ENCODE measurements at regions not wholly inside any gene's neighbourhood (a gene's known extent, or its start where the extent isn't known, plus 50 kb on each side); places are given as distances from the start of the nearest gene placed in this dataset.

DNA sequence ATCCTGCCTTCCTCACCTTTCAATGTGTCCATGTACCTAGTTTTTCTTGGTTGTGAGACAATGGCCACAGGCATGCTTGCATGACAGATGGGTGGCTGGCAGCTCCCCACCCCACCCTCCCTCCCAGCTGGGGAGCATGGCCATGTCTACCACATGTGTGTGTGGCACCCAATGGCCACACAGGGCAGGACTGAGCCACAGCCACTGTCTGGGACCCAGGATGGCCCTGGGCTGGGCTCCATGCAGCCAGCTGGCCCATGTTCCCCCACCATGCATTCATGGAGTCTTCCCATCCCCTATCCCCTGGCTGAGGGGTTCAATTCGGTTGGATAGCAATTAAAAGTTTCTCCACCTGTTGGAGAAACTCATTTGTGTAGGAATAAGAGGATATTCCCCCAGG is 566.0 kb upstream of the USP15 start:
- no peak overlapping the region for H3K4me3 Mint-ChIP-seq
- no peaks in the 10 kb centered on the region for H3K4me1 Mint-ChIP-seq (ENCODE audit: low read depth)
- no peaks in the 10 kb centered on the region for H3K36me3 Mint-ChIP-seq (ENCODE audit: low read depth)
- H3K27me3 Mint-ChIP-seq: no peaks in the 10 kb centered on the region
- peaks cover 19% of the 10 kb centered on the region for H3K9me3 Mint-ChIP-seq
- H3K27ac Mint-ChIP-seq: no peak overlapping the region

DNA sequence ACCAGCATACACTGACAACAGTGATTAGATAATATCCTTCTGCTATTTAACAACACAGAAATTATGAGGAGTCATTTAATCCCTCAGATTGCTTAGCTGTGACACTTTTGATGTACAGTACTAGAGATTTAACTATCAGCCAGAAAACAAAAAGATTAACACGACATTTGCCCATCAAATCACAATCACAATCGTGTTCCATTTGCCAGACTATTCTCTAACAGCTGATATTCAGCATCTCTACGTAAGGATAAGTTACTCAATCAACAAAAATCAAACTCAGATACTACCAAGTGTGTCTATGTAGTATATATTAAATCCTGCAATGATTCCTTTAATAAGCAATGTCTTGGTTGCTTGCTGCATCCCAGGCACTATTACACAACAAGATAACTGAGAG is 558.7 kb upstream of the USP15 start:
- H3K4me1 Mint-ChIP-seq (ENCODE audit: low read depth): no peaks in the 10 kb centered on the region
- H3K4me3 Mint-ChIP-seq: no peak overlapping the region
- peaks cover 7% of the 10 kb centered on the region for H3K9me3 Mint-ChIP-seq
- no peak overlapping the region for H3K27ac Mint-ChIP-seq
- no peaks in the 10 kb centered on the region for H3K27me3 Mint-ChIP-seq
- no peaks in the 10 kb centered on the region for H3K36me3 Mint-ChIP-seq (ENCODE audit: low read depth)

DNA sequence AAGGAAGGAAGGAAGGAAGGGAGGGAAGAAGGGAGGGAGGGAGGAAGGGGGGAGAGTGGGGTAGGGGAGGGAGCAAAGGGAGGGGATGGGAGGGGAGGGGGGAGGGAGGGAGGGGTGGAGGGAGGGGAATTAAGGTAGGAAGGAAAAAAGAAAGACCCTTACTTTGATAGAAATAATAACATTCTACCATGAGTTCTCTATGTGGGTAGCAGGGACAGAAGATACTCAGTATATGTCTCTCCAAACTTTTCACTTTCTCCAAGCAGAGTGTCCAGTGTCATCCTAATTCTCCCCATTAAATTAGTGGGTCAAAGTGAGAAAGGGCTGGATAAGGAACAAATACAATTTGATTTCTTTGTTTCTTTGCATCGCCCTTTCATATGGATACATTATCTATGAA is 553.4 kb upstream of the USP15 start:
- H3K36me3 Mint-ChIP-seq (ENCODE audit: low read depth): no peaks in the 10 kb centered on the region
- H3K9me3 Mint-ChIP-seq: no peaks in the 10 kb centered on the region
- H3K4me3 Mint-ChIP-seq: no peak overlapping the region
- H3K27me3 Mint-ChIP-seq: no peaks in the 10 kb centered on the region
- H3K4me1 Mint-ChIP-seq (ENCODE audit: low read depth): no peaks in the 10 kb centered on the region
- no peak overlapping the region for H3K27ac Mint-ChIP-seq

DNA sequence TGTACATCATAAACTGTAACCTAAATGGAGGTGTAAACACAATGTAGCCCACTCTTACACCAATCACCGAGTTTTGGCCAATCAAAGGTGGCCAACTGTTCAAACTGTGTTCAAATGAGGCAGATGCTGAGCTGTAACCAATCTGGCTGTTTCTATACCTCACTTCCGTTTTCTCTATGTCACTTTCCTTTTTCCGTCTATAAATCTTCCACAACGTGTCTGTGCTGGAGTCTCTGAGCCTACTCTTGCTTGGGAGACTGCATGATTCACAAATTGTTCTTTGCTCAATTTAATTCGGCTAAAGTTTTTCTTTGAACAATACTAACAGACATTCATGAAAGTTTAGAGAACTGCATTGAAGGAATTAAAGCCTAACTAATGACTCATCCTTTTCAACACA is 547.1 kb upstream of the USP15 start:
- no peaks in the 10 kb centered on the region for H3K27me3 Mint-ChIP-seq
- no peaks in the 10 kb centered on the region for H3K36me3 Mint-ChIP-seq (ENCODE audit: low read depth)
- no peaks in the 10 kb centered on the region for H3K9me3 Mint-ChIP-seq
- H3K27ac Mint-ChIP-seq: no peak overlapping the region
- H3K4me3 Mint-ChIP-seq: no peak overlapping the region
- H3K4me1 Mint-ChIP-seq (ENCODE audit: low read depth): no peaks in the 10 kb centered on the region

DNA sequence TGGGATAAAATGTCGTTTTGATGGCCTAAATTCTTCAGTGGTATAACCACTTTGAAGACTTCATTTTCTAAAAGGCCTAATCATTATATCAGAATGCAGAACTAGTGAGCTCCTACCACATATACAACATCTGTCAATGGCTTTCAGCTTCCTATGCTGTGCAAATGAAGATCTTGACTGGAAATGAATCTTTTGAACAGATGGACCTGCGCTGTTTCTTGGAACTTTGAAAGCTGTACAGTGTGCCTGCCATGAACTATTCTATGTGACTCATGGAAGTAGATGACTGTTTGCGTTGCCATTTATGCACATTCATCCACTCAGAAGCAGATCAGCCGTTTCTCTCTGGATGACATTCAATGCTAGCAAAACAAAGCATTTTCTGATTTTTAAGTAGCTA is 542.2 kb upstream of the USP15 start:
- Mint-ChIP-seq H3K9me3 (peaks cover 8% of the 10 kb centered on the region), H3K36me3 (ENCODE audit: low read depth) (no peaks in the 10 kb centered on the region), H3K4me3 (no peak overlapping the region), H3K27ac (no peak overlapping the region), H3K4me1 (ENCODE audit: low read depth) (no peaks in the 10 kb centered on the region), H3K27me3 (no peaks in the 10 kb centered on the region)

DNA sequence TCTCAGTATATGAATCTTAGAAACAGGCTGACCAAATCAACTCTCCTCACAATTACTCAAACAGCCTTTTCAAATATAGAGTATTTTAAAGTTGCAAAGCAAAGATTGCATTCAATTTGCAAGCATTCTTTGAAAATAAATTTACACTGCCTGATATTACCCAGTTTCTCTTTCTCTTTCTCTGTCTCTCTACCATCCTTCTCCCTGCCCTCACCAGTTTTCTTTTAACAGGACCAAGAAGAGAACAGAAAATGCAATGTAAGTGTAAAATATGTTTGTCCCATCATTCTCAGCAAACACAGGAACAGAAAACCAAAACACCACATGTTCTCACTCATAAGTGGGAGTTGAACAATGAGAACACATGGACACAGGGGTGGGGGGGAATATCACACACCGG is 520.3 kb upstream of the USP15 start:
- Mint-ChIP-seq H3K4me3 (no peak overlapping the region), H3K4me1 (ENCODE audit: low read depth) (no peaks in the 10 kb centered on the region), H3K27ac (no peak overlapping the region), H3K9me3 (peaks cover under 1% of the 10 kb centered on the region), H3K27me3 (no peaks in the 10 kb centered on the region), H3K36me3 (ENCODE audit: low read depth) (no peaks in the 10 kb centered on the region)

DNA sequence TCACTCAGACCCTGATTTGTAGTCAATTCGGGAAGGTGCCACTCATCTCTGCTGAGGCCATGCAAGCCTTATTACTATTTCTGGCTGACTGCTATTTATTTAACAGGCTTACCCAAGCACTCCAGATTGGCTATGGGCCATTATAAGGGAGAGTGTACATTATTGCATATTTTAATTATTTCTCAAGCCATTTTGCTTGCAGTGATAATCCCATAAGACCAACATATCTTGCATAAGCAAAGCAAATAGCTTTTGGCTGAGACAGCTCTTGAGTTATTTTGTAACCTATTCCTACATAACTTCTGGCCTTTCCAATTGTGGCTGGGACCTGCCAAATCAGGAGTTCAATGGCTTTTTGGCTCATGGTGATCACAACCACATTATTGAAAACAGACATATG is 509.6 kb upstream of the USP15 start:
- H3K36me3 Mint-ChIP-seq (ENCODE audit: low read depth): no peaks in the 10 kb centered on the region
- H3K4me3 Mint-ChIP-seq: no peak overlapping the region
- H3K27ac Mint-ChIP-seq: no peak overlapping the region
- no peaks in the 10 kb centered on the region for H3K27me3 Mint-ChIP-seq
- H3K4me1 Mint-ChIP-seq (ENCODE audit: low read depth): no peaks in the 10 kb centered on the region
- H3K9me3 Mint-ChIP-seq: no peaks in the 10 kb centered on the region

DNA sequence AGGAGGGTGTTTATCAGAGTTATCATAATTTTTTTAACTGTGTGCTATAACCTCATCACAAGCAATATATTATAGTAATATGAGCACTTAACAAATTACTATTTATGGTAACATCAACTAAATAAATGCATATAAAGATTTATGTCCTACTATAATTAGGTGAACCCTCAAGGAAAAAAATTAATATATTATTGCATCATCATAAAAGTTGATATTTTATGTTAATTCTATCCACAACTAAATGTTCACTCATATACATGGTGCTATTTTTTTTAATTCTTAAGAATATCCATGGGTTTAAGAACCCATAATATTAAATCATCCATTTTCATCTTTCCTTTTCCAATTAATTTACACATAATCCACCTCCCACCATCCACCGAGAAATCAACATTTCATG is 506.0 kb upstream of the USP15 start:
- no peaks in the 10 kb centered on the region for H3K4me1 Mint-ChIP-seq (ENCODE audit: low read depth)
- H3K27ac Mint-ChIP-seq: no peak overlapping the region
- H3K9me3 Mint-ChIP-seq: peaks cover 4% of the 10 kb centered on the region
- no peaks in the 10 kb centered on the region for H3K27me3 Mint-ChIP-seq
- H3K36me3 Mint-ChIP-seq (ENCODE audit: low read depth): no peaks in the 10 kb centered on the region
- no peak overlapping the region for H3K4me3 Mint-ChIP-seq

DNA sequence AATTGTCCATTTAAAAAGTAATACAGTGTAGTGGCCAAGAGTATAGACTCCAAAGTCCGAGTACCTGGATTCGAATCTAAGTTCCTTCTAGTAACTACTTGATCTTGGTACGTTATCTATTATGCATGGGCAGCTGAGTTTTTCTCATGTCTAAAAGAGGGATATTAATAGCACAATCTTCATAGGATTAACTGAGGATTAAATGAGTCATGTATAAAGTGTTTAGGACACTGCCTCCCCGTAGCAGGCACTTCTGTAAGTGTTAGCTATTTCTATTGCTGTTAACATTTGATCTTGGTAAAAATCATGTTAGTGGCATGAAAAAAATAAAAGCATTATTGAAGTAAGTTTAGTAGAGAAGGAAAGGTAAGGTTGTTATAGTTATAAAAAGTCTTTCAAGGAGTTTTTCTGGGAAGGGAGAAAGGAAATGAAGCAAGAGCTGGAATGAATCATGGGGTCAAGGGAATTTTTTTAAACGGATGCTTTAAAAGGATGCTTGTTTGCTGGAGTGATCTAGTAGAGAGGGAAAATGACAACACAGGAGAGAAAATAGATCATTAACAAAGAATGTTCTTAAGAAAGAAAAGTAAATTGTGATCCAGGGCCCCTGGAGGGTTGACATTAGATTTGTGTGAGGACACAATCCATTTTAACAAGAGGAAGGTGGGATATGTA is 502.2 kb upstream of the USP15 start:
- Mint-ChIP-seq H3K9me3 (peaks cover 4% of the 10 kb centered on the region), H3K27me3 (no peaks in the 10 kb centered on the region), H3K27ac (no peak overlapping the region), H3K4me1 (ENCODE audit: low read depth) (no peaks in the 10 kb centered on the region), H3K4me3 (no peak overlapping the region), H3K36me3 (ENCODE audit: low read depth) (no peaks in the 10 kb centered on the region)

DNA sequence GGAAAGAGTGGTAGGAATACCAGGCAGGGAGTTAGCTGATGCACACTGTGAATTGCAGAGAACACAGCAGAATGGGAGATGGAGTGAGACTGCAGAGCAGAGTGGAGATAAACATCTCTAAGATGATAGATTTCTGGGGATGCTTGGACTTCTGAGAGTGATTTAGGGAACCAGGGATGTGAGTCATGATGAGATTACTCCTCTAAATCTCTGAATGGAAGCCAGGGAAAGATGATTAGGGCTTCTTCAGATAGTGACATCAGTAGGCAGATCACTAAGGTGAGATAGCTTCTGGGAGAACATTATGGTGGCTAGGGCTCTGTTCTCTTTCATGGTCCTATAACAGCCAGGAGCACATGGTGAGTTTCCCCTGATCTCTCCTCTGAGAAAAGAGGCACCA is 501.5 kb upstream of the USP15 start:
- H3K9me3 Mint-ChIP-seq: peaks cover 4% of the 10 kb centered on the region
- H3K36me3 Mint-ChIP-seq (ENCODE audit: low read depth): no peaks in the 10 kb centered on the region
- no peaks in the 10 kb centered on the region for H3K27me3 Mint-ChIP-seq

DNA sequence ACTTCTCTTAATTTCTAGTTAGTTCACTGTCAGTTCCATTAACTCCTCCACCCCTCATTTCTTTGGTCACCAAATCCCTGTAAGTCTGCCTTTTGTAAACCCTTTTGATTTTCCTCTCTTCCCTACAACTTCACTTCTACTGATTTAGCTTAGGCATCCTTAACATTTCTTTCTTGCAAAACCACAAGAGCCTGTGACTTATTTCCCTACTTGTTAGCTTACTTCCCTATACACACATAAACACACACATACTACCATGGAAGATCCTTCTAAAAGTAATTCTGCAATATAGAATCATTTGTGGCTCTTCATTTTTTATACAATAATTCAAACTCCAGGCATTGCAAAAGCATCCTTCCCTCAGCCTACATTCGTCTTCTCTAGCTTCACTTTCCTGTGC is 494.3 kb upstream of the USP15 start:
- Mint-ChIP-seq H3K36me3 (ENCODE audit: low read depth) (no peaks in the 10 kb centered on the region), H3K27me3 (no peaks in the 10 kb centered on the region), H3K27ac (no peak overlapping the region), H3K4me3 (no peak overlapping the region), H3K9me3 (peaks cover 12% of the 10 kb centered on the region), H3K4me1 (ENCODE audit: low read depth) (no peaks in the 10 kb centered on the region)

More for the DNA sequence above, 501.5 kb upstream of the USP15 start:
- H3K4me3 Mint-ChIP-seq: no peak overlapping the region
- H3K27ac Mint-ChIP-seq: no peak overlapping the region
- no peaks in the 10 kb centered on the region for H3K4me1 Mint-ChIP-seq (ENCODE audit: low read depth)

DNA sequence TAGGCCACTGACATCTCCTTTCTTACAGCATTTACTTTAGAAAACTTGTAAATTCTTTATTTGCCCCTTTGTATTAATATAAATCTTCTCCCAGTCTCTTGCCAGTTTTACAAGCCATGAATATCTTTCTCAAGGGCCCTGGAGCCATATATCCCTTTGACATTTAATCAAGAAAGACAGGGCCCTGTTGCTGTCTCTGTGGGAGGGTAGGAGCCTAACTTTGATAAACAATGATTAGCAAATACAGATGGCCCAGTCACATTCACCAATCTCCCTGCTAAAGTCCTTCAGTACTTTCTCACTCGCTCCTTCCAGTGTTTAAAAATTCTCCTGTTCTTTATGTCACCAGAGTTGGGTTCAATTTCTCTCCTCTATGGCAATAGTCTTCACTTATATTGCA is 479.8 kb upstream of the USP15 start:
- Mint-ChIP-seq H3K4me1 (ENCODE audit: low read depth) (no peaks in the 10 kb centered on the region), H3K27me3 (no peaks in the 10 kb centered on the region), H3K27ac (no peak overlapping the region), H3K4me3 (no peak overlapping the region), H3K9me3 (no peaks in the 10 kb centered on the region), H3K36me3 (ENCODE audit: low read depth) (no peaks in the 10 kb centered on the region)

DNA sequence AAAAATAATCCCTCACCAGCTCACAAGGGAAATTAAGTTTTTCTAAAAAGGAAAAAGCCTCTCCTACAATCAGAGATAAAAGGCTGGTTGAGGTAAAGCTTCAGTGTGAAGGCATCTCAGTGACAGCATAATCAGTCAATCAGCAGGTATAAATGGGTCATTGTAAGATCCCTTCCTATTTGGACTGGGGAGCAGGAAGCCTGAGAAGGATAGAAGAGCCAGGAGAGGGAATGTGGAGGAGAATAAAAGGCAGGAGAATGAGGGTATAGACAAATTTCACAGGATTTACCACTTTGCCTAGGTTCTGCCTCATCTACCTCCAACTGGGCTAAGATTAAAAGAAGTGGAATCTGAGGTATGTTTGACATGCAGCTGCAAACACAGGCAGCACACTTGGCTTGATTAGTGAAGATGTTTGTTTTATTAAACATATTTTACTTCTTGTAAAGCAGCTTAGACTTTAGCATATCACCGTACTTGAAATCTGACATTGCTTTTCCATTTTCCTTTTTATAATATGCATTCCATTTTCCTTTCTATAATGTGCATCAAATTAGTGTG is 479.1 kb upstream of the USP15 start:
- H3K9me3 Mint-ChIP-seq: no peaks in the 10 kb centered on the region
- no peaks in the 10 kb centered on the region for H3K4me1 Mint-ChIP-seq (ENCODE audit: low read depth)
- H3K36me3 Mint-ChIP-seq (ENCODE audit: low read depth): no peaks in the 10 kb centered on the region
- no peaks in the 10 kb centered on the region for H3K27me3 Mint-ChIP-seq
- no peak overlapping the region for H3K27ac Mint-ChIP-seq
- no peak overlapping the region for H3K4me3 Mint-ChIP-seq

DNA sequence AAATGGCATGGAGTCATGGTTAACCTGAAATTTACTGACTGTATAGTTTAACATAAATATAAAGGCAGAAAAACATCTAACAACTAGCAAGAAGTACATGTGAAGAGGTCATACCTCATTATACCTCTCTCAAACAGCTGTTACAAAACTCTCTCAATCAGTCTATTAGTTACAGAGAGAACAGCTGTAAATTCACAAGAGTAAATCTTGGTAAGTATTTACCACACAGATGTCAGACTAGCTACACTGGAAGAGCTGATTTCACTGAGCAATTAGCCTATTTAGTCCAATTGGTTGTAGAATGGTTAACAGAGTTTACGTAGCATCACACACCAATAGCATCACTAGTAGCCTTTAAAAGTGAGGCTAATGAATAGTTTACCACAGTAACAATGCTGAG is 463.4 kb upstream of the USP15 start:
- no peaks in the 10 kb centered on the region for H3K27me3 Mint-ChIP-seq
- no peak overlapping the region for H3K27ac Mint-ChIP-seq
- H3K4me1 Mint-ChIP-seq (ENCODE audit: low read depth): no peaks in the 10 kb centered on the region
- no peaks in the 10 kb centered on the region for H3K36me3 Mint-ChIP-seq (ENCODE audit: low read depth)
- H3K9me3 Mint-ChIP-seq: peaks cover 11% of the 10 kb centered on the region
- no peak overlapping the region for H3K4me3 Mint-ChIP-seq

DNA sequence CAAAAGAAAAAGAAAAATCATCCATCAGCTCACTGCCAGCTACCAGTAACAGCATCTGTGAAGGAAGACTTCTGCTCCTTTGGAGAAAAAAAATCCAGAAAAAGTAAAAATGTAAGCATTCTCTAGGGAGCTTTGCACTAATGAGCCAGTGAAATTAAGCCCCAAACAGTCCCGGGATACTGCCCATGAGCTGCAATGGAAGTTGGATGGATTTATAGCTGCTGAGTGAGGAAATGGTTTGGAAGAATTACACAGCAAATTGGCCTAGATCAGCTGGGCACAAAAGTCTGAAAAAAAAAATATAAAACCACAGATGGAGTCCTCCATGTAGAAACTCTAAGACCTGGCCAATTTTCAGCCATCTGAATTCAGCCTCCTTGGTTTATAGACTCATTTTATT is 462.9 kb upstream of the USP15 start:
- H3K4me3 Mint-ChIP-seq: no peak overlapping the region
- H3K27ac Mint-ChIP-seq: no peak overlapping the region
- peaks cover 9% of the 10 kb centered on the region for H3K9me3 Mint-ChIP-seq
- H3K36me3 Mint-ChIP-seq (ENCODE audit: low read depth): no peaks in the 10 kb centered on the region
- no peaks in the 10 kb centered on the region for H3K4me1 Mint-ChIP-seq (ENCODE audit: low read depth)
- no peaks in the 10 kb centered on the region for H3K27me3 Mint-ChIP-seq

DNA sequence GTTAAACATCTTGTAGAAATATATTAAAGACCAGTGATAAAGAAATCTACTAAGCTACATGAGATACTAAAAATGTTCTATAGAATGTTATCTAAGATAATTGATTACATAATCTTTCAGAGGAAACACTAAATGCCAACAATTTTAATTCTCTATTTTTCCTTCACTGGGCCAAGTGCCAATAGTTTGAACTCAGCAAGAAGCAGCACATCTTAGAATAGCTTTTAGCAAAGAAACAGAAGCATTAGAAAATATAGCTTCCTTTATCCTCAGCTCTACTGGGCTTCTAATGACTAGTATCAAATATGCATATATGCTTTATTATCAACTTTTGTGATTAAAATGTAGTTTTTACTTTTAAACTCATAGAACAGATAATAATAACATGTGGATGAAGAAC is 461.4 kb upstream of the USP15 start:
- Mint-ChIP-seq H3K27ac (no peak overlapping the region), H3K27me3 (no peaks in the 10 kb centered on the region), H3K9me3 (peaks cover 11% of the 10 kb centered on the region), H3K4me1 (ENCODE audit: low read depth) (no peaks in the 10 kb centered on the region), H3K36me3 (ENCODE audit: low read depth) (no peaks in the 10 kb centered on the region), H3K4me3 (no peak overlapping the region)
